HCT116 (cell line): ENCODE measurements at regions not wholly inside any gene's neighbourhood (a gene's known extent, or its start where the extent isn't known, plus 50 kb on each side); places are given as distances from the start of the nearest gene placed in this dataset.

Source experiments
- CTCF ChIP-seq, 3 experiments: fragments of 200-600 bp in 1 of 3; sonication (generic) in 1 of 3; IDR thresholded peaks in 2 of 3; conservative IDR thresholded peaks in 1 of 3; 2 replicates each; pipeline ENCODE4 v1.5.1; 2012 to 2017; ENCODE audit warnings: low read depth in 2 of 3, low read length in 2 of 3, antibody characterized with exemption in 1 of 3, borderline replicate concordance in 1 of 3, control low read depth in 1 of 3, mild to moderate bottlenecking in 1 of 3, mixed read lengths in 1 of 3, mixed run types in 1 of 3, moderate library complexity in 1 of 3; ENCODE audit not compliant: insufficient read depth in 1 of 3
- EGR1 ChIP-seq: IDR thresholded peaks from 2 replicates; pipeline ENCODE4 v1.6.1; 2012; ENCODE audit warnings: low read depth
- EZH2 ChIP-seq: fragments of 200-600 bp; sonication (generic); IDR thresholded peaks from 2 replicates; pipeline ENCODE4 v1.6.1; 2017; ENCODE audit warnings: antibody characterized with exemption, mixed run types
- JUND ChIP-seq: IDR thresholded peaks from 2 replicates; pipeline ENCODE4 v1.6.1; 2012
- POLR2A ChIP-seq: IDR thresholded peaks from 2 replicates; pipeline ENCODE4 v1.7.0; 2011; ENCODE audit warnings: borderline replicate concordance; ENCODE audit not compliant: insufficient read depth, insufficient read length; ENCODE audit errors: extremely low read depth
- POLR2AphosphoS5 ChIP-seq: IDR thresholded peaks from 2 replicates; pipeline ENCODE4 v1.6.1; 2011; ENCODE audit warnings: mild to moderate bottlenecking, low read depth, low read length, moderate library complexity
- REST ChIP-seq: IDR thresholded peaks from 2 replicates; pipeline ENCODE4 v1.6.1; 2012; ENCODE audit warnings: low read depth
- SIN3A ChIP-seq: IDR thresholded peaks from 2 replicates; pipeline ENCODE4 v1.6.1; 2012; ENCODE audit warnings: low read depth
- YY1 ChIP-seq: IDR thresholded peaks from 2 replicates; pipeline ENCODE4 v1.6.1; 2011; ENCODE audit warnings: low read length, low read depth, moderate library complexity, mild to moderate bottlenecking; ENCODE audit not compliant: insufficient replicate concordance; ENCODE audit errors: extremely low read depth
- ZBTB33 ChIP-seq: IDR thresholded peaks from 2 replicates; pipeline ENCODE4 v1.6.1; 2011; ENCODE audit warnings: mild to moderate bottlenecking, low read length, moderate library complexity; ENCODE audit not compliant: insufficient replicate concordance; ENCODE audit errors: extremely low read depth
- ZNF274 ChIP-seq: fragments of 200-500 bp; sonication (Bioruptor generic); IDR thresholded peaks from 2 replicates; pipeline ENCODE4 v1.6.1; 2014; ENCODE audit warnings: mild to moderate bottlenecking, low read depth, low read length, inconsistent platforms

- no peak for TF ChIP-seq EZH2
- TF ChIP-seq POLR2AphosphoS5, result no peak
- TF ChIP-seq CTCF (IDR thresholded peaks at IDR 0.05 in 2 of 3, conservative IDR thresholded peaks at IDR 0.05 in 1 of 3; ENCODE audit: borderline replicate concordance in 1 of 3, insufficient read depth in 1 of 3, low read depth in 2 of 3, low read length in 2 of 3), result no peak
- TF ChIP-seq REST, result no peak
- no peak for TF ChIP-seq ZBTB33
- TF ChIP-seq POLR2A, result no peak
- TF ChIP-seq YY1, result no peak
- TF ChIP-seq ZNF274, result no peak
- no peak for TF ChIP-seq JUND
- TF ChIP-seq EGR1, result no peak
- no peak for TF ChIP-seq SIN3A
Measured at GRCh38 chr7:41052736-41053135, 650.2 kb downstream of the INHBA start.
